ENCODE measurements at regions not wholly inside any gene's neighbourhood (a gene's known extent, or its start where the extent isn't known, plus 50 kb on each side); places are given as distances from the start of the nearest gene placed in this dataset.

GRCh38 chr5:145708169-145708568 lies 127.0 kb downstream of the PRELID2 start:
- POLR2A ChIA-PET, result no interaction called here
- CTCF ChIA-PET, result no interaction called here

- CTCF ChIA-PET, result no interaction called here
- POLR2A ChIA-PET, result no interaction called here
These were observed 130.4 kb downstream of the PRELID2 start for GRCh38 chr5:145704724-145705123.

GRCh38 chr5:145703856-145704255 lies 131.3 kb downstream of the PRELID2 start:
- CTCF ChIA-PET, result no interaction called here
- POLR2A ChIA-PET, result no interaction called here

GRCh38 chr5:145701404-145701803 lies 133.7 kb downstream of the PRELID2 start:
- CTCF ChIA-PET, result no interaction called here
- POLR2A ChIA-PET, result no interaction called here

- ChIA-PET POLR2A (no interaction called here), CTCF (no interaction called here)
These were observed 135.3 kb downstream of the PRELID2 start for GRCh38 chr5:145699846-145700245.

- ChIA-PET CTCF (interaction anchor here (0.6 kb wide), 1 partner anchor 126 kb away, joined by 3 read pairs; no protein-coding TSS in a partner anchor), POLR2A (no interaction called here)
These were observed 137.7 kb downstream of the PRELID2 start for GRCh38 chr5:145697251-145697990.

- ChIA-PET CTCF (no interaction called here), POLR2A (no interaction called here)
These were observed 145.9 kb downstream of the PRELID2 start for GRCh38 chr5:145689235-145689634.

- ChIA-PET POLR2A (no interaction called here), CTCF (no interaction called here)
These were observed 147.2 kb downstream of the PRELID2 start for GRCh38 chr5:145687943-145688342.

- ChIA-PET CTCF (no interaction called here), POLR2A (no interaction called here)
These were observed 149.7 kb downstream of the PRELID2 start for GRCh38 chr5:145685417-145685816.

- ChIA-PET POLR2A (no interaction called here), CTCF (no interaction called here)
These were observed 151.7 kb downstream of the PRELID2 start for GRCh38 chr5:145683431-145683830.

- ChIA-PET POLR2A (no interaction called here), CTCF (no interaction called here)
These were observed 152.8 kb downstream of the PRELID2 start for GRCh38 chr5:145682197-145682899.

GRCh38 chr5:145681686-145682085 lies 153.5 kb downstream of the PRELID2 start:
- POLR2A ChIA-PET, result no interaction called here
- CTCF ChIA-PET, result no interaction called here

GRCh38 chr5:145681216-145681615 lies 153.9 kb downstream of the PRELID2 start:
- CTCF ChIA-PET, result no interaction called here
- POLR2A ChIA-PET, result no interaction called here

GRCh38 chr5:145680767-145681166 lies 154.4 kb downstream of the PRELID2 start:
- CTCF ChIA-PET, result no interaction called here

GRCh38 chr5:145680169-145680568 lies 155.0 kb downstream of the PRELID2 start:
- ChIA-PET CTCF (no interaction called here), POLR2A (no interaction called here)

More at GRCh38 chr5:145680767-145681166, 154.4 kb downstream of the PRELID2 start:
- POLR2A ChIA-PET, result no interaction called here

GRCh38 chr5:145678255-145678654 lies 156.9 kb downstream of the PRELID2 start:
- POLR2A ChIA-PET, result no interaction called here
- CTCF ChIA-PET, result no interaction called here

- ChIA-PET CTCF (no interaction called here), POLR2A (no interaction called here)
These were observed 161.4 kb downstream of the PRELID2 start for GRCh38 chr5:145673786-145674185.

- ChIA-PET POLR2A (no interaction called here), CTCF (interaction anchor here (0.6 kb wide), 1 partner anchor 171 kb away, joined by 3 read pairs; no protein-coding TSS in a partner anchor)
These were observed 166.4 kb downstream of the PRELID2 start for GRCh38 chr5:145668714-145669113.

- POLR2A ChIA-PET, result no interaction called here
- CTCF ChIA-PET, result no interaction called here
These were observed 167.4 kb downstream of the PRELID2 start for GRCh38 chr5:145667742-145668141.

GRCh38 chr5:145666591-145666990 lies 168.6 kb downstream of the PRELID2 start:
- CTCF ChIA-PET, result no interaction called here

GRCh38 chr5:145661737-145662485 lies 173.2 kb downstream of the PRELID2 start:
- ChIA-PET CTCF (no interaction called here), POLR2A (no interaction called here)

More at GRCh38 chr5:145666591-145666990, 168.6 kb downstream of the PRELID2 start:
- POLR2A ChIA-PET, result no interaction called here

All from activated CD8-positive, alpha-beta memory T cell treated with anti-CD3 and anti-CD28 coated beads for 36 hours (primary cell).